H1 (cell line): ENCODE measurements at regions not wholly inside any gene's neighbourhood (a gene's known extent, or its start where the extent isn't known, plus 50 kb on each side); places are given as distances from the start of the nearest gene placed in this dataset.

Experiments used
- CEBPB ChIP-seq: IDR thresholded peaks from 2 replicates; pipeline ENCODE4 v1.6.1; 2012; ENCODE audit warnings: low read depth, low read length
- CHD2 ChIP-seq: IDR thresholded peaks from 2 replicates; pipeline ENCODE4 v1.6.1; 2012; ENCODE audit warnings: low read length, improper control_type of control experiment
- NANOG ChIP-seq: IDR thresholded peaks from 2 replicates; pipeline ENCODE4 v1.6.1; 2011; ENCODE audit warnings: low read length, low read depth, mild to moderate bottlenecking, inconsistent platforms; ENCODE audit not compliant: insufficient read depth, poor library complexity, severe bottlenecking
- SIRT6 ChIP-seq: IDR thresholded peaks from one replicate; pipeline ENCODE4 v1.7.1; 2012; ENCODE audit warnings: low read length, inconsistent platforms

- TF ChIP-seq NANOG, result no peak
- TF ChIP-seq CHD2, result no peak
- TF ChIP-seq SIRT6, result no peak
- TF ChIP-seq CEBPB, result no peak
- TF ChIP-seq, all 59 proteins: peak for 0
Observed at GRCh38 chr7:33730958-33731357, 174.4 kb upstream of the BMPER start (continued).
